ENCODE measurements at regions not wholly inside any gene's neighbourhood (a gene's known extent, or its start where the extent isn't known, plus 50 kb on each side); places are given as distances from the start of the nearest gene placed in this dataset.

DNA sequence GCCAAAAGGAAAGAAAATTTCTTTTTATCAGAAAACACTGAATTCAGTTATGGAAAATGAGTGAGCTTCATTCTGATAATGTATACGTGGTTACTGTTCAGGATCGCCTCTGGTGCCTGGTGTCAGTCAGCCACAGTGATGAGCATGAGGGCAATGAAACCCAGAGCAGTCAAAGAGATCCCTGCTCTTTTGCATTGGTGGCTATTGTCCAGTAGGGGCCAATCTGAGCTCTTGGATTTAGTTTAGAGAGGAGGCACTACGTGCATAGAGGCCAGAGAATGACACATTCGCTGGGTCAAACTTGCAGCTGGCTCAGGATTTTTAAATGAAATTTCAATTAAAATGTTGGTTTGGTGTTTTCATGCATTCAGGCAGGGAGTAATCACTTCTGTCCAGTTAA lies 522.9 kb downstream of the TMEM182 start:
- TF ChIP-seq POLR2A (IDR thresholded peaks at IDR 0.05) (no peak), POLR2AphosphoS5 (IDR thresholded peaks at IDR 0.05) (no peak)
- TF ChIP-seq, protein P1, sequence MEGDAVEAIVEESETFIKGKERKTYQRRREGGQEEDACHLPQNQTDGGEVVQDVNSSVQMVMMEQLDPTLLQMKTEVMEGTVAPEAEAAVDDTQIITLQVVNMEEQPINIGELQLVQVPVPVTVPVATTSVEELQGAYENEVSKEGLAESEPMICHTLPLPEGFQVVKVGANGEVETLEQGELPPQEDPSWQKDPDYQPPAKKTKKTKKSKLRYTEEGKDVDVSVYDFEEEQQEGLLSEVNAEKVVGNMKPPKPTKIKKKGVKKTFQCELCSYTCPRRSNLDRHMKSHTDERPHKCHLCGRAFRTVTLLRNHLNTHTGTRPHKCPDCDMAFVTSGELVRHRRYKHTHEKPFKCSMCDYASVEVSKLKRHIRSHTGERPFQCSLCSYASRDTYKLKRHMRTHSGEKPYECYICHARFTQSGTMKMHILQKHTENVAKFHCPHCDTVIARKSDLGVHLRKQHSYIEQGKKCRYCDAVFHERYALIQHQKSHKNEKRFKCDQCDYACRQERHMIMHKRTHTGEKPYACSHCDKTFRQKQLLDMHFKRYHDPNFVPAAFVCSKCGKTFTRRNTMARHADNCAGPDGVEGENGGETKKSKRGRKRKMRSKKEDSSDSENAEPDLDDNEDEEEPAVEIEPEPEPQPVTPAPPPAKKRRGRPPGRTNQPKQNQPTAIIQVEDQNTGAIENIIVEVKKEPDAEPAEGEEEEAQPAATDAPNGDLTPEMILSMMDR (IDR thresholded peaks at IDR 0.05 in 8 of 11, conservative IDR thresholded peaks at IDR 0.05 in 3 of 11): no peak
